Dedifferentiated amniotic fluid mesenchymal stem cell (primary cell): ENCODE measurements at regions not wholly inside any gene's neighbourhood (a gene's known extent, or its start where the extent isn't known, plus 50 kb on each side); places are given as distances from the start of the nearest gene placed in this dataset.
"Not testable (repeated sequence)": the region's sequence is repeated elsewhere in the genome, so short reads cannot be mapped to it uniquely, and the experiment has no call there.

Experiments
- DNase-seq: peaks from one replicate; pipeline ENCODE4 v3.0.0-alpha.2; 2016; ENCODE audit errors: extremely low spot score

DNA sequence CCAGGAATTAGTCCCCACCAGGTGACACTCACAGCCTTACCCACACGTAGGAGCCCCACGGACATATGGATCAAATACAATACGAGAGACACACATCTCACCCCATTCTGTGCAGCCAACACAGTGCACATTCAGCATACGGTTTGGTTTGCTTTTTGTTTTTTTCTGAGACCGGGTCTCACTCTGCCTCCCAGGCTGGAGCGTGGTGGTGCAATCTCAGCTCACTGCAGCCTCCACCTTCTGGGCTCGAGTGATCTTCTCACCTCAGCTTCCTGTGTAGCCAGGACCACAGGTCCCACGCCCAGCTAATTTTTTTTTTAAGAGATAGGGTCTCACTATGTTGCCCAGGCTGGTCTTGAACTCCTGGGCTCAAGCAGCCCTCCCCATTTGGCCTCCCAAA is 102.8 kb downstream of the POTEB start:
- not testable (repeated sequence) for DNase-seq

DNA sequence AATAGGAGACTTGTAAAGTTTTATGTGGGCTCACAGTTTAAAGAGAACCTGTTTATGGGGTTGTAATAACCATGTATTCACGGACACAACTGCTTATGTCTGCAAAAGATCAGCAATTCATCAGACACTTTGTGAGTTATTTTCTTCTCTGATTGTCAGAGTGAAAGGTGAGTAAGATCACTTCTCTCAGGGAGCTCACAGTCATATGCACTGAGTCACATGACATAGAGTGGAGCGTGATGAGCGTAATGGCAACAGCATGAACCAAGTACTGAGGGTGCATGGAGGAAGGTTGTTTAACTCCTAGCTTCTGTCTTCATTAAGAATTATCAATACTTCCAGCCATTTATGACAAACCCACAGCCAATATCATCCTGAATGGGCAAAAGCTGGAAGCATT is 111.0 kb downstream of the POTEB start:
- DNase-seq = not testable (repeated sequence)

DNA sequence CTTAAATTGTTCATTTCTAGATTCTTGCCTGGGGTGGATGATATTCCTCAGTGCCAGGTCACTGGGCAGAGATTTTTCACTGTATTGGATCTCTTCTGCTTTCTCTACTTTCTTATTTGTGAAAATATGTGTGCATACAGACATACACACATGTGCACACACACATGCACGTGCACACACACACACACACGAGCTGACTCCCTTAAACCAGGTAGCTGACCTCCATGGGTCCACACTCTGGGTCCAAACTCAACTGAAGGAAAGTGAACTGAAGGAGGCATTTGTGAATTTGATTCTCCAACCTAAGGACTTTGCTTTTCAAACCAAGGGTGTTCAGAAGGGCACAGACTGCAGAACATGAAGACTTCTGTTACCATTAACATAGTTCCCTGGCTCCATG is 113.8 kb downstream of the POTEB start:
- peak; percentile 10 for DNase-seq

DNA sequence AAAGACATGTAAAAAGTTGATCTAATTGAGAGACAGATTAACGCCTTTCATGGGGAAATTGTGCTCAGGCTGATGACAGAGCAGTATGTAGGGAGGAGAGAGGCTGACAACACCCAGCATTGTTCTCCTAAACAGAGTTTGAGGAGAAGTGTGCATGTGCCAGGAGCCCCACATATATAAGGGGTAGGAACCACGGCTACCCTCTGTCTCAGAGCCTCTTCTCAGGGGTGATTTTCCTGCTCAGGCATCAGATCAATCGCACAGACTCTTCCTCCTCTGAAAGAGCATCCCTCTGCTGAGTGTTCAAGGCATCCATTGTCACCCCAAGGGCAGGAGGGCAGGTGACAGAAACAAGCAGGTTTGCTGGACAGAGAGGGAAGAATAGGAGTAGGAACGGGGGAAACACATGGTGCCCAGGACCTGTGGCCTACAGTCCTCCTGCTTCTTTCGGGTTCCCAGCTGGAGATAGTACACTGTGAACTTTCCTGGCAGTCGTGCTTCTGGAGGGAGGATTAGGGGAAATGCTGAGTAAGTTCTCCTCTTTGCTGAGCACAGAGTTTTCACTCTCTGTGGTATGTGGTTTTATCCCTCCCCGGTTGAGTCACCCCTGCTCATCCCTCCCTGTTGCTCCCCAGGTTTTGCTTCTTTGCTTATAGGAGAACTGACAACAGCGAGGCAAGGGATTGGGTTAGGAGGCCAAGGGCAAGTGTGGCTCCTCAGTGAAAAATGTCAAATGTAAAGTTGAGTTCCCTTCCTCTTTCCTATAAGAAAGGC is 117.1 kb downstream of the POTEB start:
- DNase-seq = not testable (repeated sequence)

DNA sequence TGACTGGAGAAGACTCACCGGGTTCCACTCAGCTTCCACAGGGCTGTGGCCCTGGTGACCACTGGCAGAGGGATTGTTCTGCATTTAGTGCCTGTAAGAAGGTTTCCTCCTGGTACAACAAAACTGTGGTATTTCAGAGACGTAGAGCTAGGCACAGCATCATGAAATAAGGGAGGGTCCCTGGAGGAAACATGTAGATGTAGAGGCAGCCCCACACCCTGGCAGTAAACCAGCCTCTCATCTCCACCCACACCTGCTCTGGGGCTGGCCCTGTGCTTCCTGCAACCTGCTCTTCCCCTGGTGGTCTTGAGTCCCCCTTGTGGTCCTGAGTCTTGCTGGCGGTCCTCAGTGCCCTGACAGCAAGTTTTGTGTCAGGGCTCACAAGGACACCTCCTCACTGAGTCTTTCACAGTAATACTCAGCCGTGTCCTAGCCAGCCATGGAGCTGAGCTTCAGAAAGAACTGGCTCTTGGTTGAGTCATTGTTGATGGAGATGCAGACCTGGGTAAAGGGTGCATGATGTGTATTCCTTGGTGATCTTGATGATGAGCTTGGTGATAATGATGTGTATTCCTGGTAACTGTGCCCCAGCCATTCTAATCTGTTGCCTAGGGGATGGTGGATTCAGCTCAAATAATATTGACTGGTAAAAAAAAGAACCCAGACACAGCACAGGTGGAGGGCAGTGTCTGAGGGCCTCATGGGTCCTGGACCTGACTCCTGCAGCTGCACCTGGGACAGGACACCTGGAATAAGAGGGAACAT is 118.0 kb downstream of the POTEB start:
- not testable (repeated sequence) for DNase-seq

DNA sequence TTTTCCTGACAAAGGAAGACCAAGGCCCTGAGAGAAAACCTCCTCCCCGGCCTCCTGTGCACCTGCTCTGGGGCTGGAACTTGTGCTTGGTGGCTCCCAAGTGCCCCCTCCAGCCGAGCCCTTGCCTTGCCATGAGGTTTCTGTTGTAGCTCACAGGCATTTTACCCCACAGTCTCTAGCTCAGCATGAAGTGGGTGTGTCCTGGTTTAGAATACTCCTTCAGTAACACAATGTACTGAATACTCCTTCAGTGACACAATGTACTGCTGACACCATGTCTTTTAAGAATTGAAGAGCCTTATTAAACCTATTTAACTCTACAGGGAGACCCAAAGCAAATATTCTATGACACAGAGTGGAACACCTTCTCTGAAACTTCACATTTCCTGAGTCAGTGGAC is 123.7 kb downstream of the POTEB start:
- not testable (repeated sequence) for DNase-seq

DNA sequence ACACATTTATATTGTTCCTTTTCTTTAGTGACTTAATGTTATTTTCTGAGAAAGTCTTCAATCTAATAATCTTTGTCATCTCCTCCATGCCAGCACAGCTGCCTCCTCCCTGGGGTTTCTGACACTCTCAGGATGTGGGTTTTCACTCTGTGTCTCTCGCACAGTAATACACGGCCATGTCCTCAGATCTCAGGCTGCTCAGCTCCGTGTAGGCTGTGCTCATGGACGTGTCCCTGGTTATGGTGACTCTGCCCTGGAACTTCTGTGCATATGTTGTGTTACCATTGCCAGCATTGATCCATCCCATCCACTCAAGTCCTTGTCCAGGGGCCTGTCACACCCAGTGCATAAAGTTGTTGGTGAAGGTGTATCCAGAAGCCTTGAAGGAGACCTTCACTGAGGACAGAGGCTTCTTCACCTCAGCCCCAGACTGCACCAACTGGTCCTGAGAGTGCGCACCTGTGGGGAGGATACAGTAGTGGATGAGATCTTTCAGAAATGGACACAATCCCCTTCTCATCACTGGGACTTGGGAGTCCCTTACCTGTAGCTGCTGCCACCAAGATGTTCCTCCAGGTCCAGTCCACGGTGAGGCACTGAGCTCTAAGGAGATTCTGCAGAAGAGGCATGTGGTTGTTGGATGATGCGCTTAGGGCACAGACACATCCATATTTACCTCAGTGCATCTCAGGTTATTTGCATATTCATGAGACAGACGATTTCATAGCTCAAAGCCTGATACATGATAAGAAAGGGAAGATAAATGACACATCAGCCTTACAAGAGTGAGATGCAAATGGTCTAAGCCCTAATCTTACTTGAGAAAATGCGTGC is 125.2 kb downstream of the POTEB start:
- DNase-seq = not testable (repeated sequence)

DNA sequence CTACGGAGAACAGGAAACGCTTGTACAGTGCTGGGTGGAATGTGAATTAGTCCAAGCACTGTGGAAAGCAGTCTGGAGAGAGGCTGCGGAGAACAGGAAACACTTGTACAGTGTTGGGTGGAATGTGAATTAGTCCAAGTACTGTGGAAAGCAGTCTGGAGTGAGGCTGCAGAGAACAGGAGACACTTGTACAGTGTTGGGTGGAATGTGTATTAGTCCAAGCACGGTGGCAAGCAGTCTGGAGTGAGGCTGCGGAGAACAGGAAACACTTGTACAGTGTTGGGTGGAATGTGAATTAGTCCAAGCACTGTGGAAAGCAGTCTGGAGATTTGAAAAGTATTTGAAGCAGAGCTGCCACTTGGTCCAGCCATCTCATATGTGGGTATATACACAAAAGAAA is 128.4 kb downstream of the POTEB start:
- not testable (repeated sequence) for DNase-seq

DNA sequence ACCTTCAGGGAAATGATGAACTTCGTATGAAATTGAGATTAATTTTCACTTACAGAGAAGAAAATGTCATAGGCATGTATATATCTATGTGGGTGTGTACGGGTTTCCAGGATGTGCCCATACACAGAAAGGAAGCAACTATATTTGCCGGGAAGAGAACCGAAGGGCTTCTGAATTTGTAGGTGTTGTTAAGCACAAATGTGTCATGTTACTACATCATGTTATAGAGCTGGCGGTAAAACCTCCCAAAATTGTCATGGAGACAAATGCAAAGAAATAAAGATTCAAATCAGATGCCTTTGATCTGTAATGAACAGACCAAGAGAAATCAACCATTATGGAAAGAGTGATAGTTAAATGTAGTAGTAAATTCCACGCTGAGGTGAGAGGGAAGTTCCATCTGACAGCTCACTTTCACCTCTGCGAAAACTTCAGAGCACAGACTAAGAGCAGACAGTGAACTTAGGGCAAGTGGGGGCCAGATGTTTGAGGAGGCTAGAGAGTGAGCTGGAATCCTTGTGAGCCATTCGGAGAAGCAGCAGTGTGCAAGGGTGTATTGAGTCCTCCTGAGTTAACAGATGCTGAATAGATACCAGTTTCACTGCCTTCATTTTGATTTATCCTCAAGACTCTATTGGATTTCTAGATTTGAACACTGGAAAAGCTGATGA is 133.2 kb downstream of the POTEB start:
- not testable (repeated sequence) for DNase-seq

DNA sequence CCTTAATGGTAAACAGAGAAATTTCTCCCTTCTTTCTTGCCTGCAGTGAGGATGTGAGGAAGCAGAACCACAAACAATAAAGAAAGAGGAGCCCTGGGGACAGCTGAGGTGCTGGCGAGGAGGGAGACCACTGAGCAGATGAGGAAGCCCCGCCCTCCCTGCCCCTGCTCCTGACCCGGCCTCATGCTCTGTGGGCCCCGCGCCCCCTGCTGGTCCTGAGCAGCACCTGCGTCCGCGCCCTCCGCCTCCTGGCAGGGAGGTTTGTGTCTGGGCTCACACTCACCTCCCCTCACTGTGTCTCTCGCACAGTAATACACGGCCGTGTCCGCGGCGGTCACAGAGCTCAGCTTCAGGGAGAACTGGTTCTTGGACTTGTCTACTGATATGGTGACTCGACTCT is 135.5 kb downstream of the POTEB start:
- not testable (repeated sequence) for DNase-seq

DNA sequence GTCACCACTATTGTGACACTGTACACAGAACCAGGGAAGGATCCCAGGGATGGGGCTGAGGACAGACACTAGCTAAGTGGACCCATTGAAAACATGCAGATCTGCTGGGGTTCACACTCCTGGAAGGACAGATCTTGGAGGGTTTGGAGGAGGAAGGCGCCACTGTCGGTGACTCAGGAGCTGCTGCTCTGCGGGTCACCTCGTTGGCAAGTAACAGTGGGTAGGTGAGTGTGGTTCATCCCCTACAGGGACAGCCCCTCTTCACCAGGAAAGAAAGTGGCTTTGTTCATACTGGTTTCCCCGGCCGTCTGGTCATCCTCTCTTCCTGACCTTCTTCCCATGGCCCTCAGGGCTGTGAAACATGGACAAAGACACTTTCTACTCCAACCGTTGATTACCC is 139.5 kb downstream of the POTEB start:
- DNase-seq = not testable (repeated sequence)

DNA sequence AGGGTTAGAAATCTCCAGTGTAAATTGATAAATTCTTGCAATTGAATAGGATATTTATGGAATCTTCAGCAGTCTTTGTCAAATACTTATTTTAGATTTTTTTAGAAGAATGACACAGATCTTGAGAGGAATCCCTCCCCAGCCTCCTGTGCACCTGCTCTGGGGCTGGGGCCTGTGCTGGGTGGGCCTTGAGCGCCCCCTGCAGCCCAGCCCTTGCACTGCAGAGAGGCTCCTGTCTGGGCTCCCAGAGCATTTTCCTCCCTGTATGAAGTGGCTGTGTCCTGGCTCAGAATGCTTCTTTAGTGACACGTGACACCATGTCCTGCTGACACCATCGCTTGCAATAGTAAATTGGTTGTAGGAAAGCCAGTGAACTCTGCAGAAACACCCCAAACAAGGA is 141.1 kb downstream of the POTEB start:
- DNase-seq = not testable (repeated sequence)

DNA sequence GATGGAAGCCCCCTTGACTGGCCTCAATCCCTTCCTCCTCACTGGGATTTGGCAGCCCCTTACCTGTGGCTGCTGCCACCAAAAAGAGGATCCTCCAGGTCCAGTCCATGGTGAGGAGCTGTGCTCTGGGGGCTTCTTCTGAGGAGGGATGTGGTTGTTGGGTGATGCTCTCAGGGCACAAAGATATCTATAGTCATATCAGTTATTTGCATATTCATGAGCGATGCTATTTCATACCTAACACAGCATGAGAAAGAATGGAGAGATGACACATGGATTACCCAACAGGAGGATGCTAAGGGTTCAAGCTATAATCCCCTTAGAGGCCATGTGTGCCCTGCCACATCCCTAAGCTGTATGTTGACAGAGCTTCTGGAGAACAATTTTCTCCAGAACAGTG is 141.7 kb downstream of the POTEB start:
- not testable (repeated sequence) for DNase-seq

DNA sequence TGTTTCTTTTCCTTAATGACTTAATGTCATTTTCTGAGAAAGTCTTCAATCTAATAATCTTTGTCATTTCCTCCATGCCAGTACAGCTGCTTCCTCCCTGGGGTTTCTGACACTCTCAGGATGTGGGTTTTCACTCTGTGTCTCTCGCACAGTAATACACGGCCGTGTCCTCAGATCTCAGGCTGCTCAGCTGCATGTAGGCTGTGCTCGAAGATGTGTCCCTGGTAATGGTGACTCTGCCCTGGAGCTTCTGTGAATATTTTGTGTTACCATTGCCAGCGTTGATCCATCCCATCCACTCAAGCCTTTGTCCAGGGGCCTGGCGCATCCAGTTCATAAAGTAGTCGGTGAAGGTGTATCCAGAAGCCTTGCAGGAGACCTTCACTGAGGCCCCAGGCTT is 142.2 kb downstream of the POTEB start:
- DNase-seq = not testable (repeated sequence)

DNA sequence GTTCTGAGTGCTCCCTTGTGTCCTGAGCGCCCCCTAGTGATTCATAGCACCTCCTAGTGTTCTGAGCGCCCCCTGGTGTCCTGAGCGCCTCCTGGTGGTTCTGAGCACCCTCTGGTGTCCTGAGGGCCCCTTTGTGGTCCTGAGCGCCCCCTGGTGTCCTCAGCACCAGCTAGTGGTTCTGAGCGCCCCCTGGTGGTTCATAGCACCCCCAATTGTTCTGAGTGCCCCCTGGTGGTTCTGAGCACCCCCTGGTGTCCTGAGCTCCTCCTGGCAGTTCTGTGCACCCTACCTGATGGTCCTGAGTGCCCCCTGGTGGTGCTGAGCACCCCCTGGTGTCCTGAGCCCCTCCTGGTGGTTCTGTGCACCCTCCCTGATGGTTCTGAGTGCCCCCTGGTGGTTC is 146.0 kb downstream of the POTEB start:
- DNase-seq = not testable (repeated sequence)

DNA sequence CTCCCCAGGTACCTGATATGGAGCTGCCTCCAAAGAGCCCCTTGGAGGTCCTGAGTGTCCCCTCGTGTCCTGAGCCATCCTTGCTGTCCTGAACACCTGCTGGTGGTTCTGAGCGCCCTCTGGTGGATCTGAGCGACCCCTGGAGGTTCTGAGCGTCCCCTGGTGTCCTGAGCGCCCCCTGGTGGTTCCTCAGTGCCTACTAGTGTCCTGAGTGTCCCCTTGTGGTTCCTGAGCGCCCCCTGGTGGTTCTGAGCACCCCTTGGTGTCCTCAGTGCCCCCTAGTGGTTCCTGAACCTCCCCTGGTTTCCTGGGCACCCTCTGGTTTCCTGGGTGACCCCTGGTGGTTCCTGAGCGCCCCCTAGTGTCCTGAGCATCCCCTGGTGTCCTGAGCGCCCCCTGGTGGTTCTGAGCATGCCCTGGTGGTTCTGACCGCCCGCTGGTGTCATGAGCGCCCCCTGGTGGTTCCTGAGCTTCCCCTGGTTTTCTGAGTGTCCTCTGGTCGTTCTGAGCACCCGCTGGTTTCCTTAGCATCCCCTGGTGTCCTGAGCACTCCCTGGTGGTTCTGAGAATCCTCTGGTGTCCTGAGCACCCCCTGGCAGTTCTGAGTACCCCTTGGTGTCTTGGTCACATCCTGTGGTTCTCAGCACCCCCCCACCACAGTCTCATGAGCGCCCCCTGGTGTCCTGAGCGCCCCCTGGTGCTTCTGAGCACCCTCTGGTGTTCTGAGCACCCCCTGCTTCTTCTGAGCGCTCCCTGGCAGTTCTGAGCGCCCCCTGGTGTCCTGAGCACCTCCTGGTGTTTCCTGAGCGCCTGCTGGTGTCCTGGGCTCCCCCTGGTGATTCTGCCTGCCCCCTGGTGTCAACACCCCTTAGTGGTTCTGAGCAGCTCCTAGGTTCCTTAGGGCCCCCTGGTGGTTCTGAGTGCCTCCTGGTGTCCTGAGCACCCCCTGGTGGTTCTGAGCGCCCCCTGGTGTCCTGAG is 146.8 kb downstream of the POTEB start:
- not testable (repeated sequence) for DNase-seq

DNA sequence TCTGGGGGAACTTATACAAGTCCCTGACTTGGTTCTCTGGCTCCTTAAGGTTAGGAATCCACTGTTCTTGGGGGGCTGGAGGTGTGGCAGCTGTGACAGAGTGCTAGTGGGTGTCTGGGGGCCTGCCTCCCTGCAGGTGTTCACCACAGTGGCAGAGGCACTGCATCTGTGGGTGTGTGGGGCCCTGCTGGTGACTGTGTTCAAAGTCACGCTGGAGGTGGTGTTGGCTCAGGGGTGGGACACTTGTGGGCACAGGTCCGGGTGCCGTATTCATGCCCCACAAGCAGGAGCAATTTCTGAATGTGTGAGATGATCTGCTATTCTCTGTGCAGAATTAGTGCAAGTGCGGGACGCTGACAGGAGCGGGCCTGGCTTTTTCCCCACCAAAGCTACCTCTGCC is 152.5 kb downstream of the POTEB start:
- DNase-seq = not testable (repeated sequence)

DNA sequence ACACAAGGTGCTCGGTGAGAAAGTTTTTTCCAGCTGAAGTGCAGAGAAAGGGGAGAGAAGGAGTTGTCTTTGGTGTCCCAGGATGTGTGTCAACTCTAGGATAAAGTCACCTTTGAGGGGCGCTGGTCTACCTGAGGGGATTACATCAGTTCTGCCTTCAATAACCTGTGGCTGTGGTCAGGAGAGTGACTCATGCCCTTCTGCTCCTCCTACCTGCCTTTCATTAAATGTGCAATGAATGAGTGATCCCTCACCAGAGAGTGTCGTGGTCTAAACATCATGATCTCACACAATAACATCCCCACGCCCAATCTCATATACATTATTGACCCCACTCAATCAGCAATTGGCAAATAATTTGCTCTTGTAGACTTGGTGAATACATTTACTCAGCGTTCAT is 156.4 kb downstream of the POTEB start:
- DNase-seq = not testable (repeated sequence)

DNA sequence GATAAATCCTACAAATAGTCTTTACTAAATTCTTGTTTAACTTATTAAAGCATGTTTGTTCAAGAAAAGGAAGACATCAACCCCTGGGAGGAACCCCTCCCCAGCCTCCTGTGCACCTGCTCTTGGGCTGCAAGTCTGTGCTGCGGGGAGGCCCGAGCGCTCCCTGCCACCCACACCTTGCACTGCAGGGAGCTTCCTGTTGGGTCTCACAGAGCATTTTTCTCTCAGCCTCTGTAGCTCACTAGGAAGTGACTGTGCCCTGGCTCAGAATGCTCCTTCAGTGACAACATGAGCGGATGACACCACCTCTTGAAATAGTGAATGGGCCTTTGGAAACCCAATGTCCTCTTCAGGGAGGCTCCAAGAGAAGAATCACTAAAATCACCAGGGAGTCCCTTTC is 158.8 kb downstream of the POTEB start:
- not testable (repeated sequence) for DNase-seq

DNA sequence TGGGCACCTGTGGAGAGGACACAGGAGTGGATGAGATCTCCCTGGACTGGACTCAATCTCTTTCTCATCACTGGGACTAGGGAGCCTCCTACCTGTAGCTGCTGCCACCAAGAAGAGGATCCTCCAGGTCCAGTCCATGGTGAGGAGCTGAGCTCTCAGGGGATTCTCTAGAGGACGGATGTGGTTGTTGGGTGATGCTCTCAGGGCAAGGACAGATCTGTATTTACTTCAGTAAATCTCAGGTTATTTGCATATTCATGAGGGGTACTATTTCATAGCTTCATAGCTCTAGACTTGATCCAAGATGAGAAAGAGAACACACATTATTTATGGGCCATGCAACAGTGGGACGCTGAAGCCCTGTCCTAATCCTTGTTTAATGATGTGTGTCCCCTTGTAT is 159.4 kb downstream of the POTEB start:
- DNase-seq = not testable (repeated sequence)
